Transverse colon (tissue), 4 donors: ENCODE measurements at regions not wholly inside any gene's neighbourhood (a gene's known extent, or its start where the extent isn't known, plus 50 kb on each side); places are given as distances from the start of the nearest gene placed in this dataset.

Source experiments
- EP300 ChIP-seq: sonication (generic); formaldehyde crosslinking; IDR thresholded peaks from one replicate; pipeline ENCODE4 v1.6.1; 2017; ENCODE audit warnings: antibody characterized with exemption, low read depth
- POLR2A ChIP-seq: fragments of 450-650 bp; IDR thresholded peaks from one replicate; pipeline ENCODE4 v1.6.1; 2016; ENCODE audit warnings: antibody characterized with exemption, mild to moderate bottlenecking, moderate library complexity
- POLR2AphosphoS5 ChIP-seq, 3 donors: sonication (generic); formaldehyde crosslinking; IDR thresholded peaks; one replicate each; pipeline ENCODE4 v1.6.1; 2016; ENCODE audit warnings: antibody characterized with exemption in 3 of 3
- TF ChIP-seq, protein P1 (sequence below), 5 experiments: fragments of 200-600 bp in 3 of 5; fragments of 450-650 bp in 2 of 5; sonication (generic) in 3 of 5; IDR thresholded peaks; 1 replicate in 2 of 5; 2 replicates in 3 of 5; pipeline ENCODE4 v1.5.1; 2016 to 2017; ENCODE audit warnings: antibody characterized with exemption in 5 of 5, inconsistent platforms in 3 of 5, mild to moderate bottlenecking in 2 of 5, moderate library complexity in 1 of 5

DNA sequence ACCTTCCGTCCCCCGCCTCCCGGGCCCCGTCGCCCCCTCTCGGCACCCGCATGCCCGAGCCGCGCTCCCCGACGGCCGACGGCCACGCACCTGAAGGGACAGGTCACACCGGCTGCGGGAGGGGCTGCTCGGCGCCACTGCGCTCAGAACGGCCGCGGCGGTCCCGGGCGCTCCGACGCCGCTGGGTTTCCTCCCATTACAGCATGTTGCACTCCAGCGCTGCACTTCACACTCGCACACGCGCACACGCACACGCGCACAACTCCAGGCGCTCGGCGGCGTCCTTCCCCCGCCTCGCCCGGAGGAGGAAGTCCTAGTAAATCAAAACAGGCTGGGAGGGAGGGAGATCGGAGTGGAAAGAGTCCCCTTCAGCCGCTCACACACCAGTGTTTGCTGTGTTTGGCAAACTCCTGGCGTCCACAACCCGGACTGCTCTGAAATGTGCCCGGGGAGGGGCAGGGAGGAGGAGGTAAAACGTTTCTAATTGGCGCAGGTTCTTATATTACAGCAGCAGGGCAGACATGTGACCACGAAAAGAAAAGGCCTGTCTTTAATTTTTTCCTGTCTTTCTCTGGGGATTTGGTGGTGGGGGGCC is 76.7 kb upstream of the VGLL4 start:
- TF ChIP-seq POLR2A (peak; percentile 91), POLR2AphosphoS5 (IDR thresholded peaks at IDR 0.05) (peak; percentile 83 to 91 (median 86)), EP300 (no peak)
- TF ChIP-seq, protein P1, sequence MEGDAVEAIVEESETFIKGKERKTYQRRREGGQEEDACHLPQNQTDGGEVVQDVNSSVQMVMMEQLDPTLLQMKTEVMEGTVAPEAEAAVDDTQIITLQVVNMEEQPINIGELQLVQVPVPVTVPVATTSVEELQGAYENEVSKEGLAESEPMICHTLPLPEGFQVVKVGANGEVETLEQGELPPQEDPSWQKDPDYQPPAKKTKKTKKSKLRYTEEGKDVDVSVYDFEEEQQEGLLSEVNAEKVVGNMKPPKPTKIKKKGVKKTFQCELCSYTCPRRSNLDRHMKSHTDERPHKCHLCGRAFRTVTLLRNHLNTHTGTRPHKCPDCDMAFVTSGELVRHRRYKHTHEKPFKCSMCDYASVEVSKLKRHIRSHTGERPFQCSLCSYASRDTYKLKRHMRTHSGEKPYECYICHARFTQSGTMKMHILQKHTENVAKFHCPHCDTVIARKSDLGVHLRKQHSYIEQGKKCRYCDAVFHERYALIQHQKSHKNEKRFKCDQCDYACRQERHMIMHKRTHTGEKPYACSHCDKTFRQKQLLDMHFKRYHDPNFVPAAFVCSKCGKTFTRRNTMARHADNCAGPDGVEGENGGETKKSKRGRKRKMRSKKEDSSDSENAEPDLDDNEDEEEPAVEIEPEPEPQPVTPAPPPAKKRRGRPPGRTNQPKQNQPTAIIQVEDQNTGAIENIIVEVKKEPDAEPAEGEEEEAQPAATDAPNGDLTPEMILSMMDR (IDR thresholded peaks at IDR 0.05) = peak in 1 of 5 experiments; percentile 28
